GM12873 (cell line): ENCODE measurements at regions not wholly inside any gene's neighbourhood (a gene's known extent, or its start where the extent isn't known, plus 50 kb on each side); places are given as distances from the start of the nearest gene placed in this dataset.

ENCODE experiments used
- CTCF ChIP-seq: IDR thresholded peaks from 2 replicates; pipeline ENCODE4 v1.5.1; 2012; ENCODE audit warnings: low read depth, mild to moderate bottlenecking, moderate library complexity, low read length, control low read depth; ENCODE audit not compliant: insufficient read depth; ENCODE audit errors: missing control alignments

GRCh38 chr10:118892255-118892654, 137.3 kb upstream of the NANOS1 start:
- no peak for TF ChIP-seq CTCF

- TF ChIP-seq CTCF: no peak
Measured at GRCh38 chr10:118900617-118901016, 128.9 kb upstream of the NANOS1 start.

- no peak for TF ChIP-seq CTCF
Measured at GRCh38 chr10:118901380-118901779, 128.1 kb upstream of the NANOS1 start.

- TF ChIP-seq CTCF: no peak
Measured at GRCh38 chr10:118901906-118902305, 127.6 kb upstream of the NANOS1 start.

GRCh38 chr10:118903251-118903650, 126.3 kb upstream of the NANOS1 start:
- no peak for TF ChIP-seq CTCF

GRCh38 chr10:118903691-118904090, 125.8 kb upstream of the NANOS1 start:
- TF ChIP-seq CTCF: no peak

GRCh38 chr10:118904286-118904685, 125.2 kb upstream of the NANOS1 start:
- no peak for TF ChIP-seq CTCF
